Suprapubic skin (tissue), 3 donors: ENCODE measurements at regions not wholly inside any gene's neighbourhood (a gene's known extent, or its start where the extent isn't known, plus 50 kb on each side); places are given as distances from the start of the nearest gene placed in this dataset.

Experiments used
- CTCF ChIP-seq, 2 donors: fragments of 200-600 bp in 1 of 2; fragments of 450-650 bp in 1 of 2; sonication (generic) in 1 of 2; IDR thresholded peaks; one replicate each; pipeline ENCODE4 v1.5.1; 2016 to 2019; ENCODE audit warnings: antibody characterized with exemption in 2 of 2, mild to moderate bottlenecking in 1 of 2, moderate library complexity in 1 of 2
- EP300 ChIP-seq: sonication (generic); formaldehyde crosslinking; IDR thresholded peaks from one replicate; pipeline ENCODE4 v1.6.1; 2017; ENCODE audit warnings: antibody characterized with exemption

GRCh38 chr14:104328607-104329006 lies 190.2 kb downstream of the KIF26A start:
- TF ChIP-seq CTCF (IDR thresholded peaks at IDR 0.05) (no peak), EP300 (no peak)
